ENCODE measurements at regions not wholly inside any gene's neighbourhood (a gene's known extent, or its start where the extent isn't known, plus 50 kb on each side); places are given as distances from the start of the nearest gene placed in this dataset.

- H3K36me3 ChIP-seq (ENCODE audit: insufficient read depth, low read length), result no peaks in the 10 kb centered on the region
- no peaks in the 10 kb centered on the region for H3K79me2 ChIP-seq (ENCODE audit: insufficient read depth, low read length)
- no peak for TF ChIP-seq CTCF (IDR thresholded peaks at IDR 0.05; ENCODE audit: low read length)
- TF ChIP-seq EZH2 (IDR thresholded peaks at IDR 0.05; ENCODE audit: borderline replicate concordance, low read length), result no peak
- no peak overlapping the region for H3K9ac ChIP-seq (ENCODE audit: low read length)
- no peaks in the 10 kb centered on the region for H3K9me3 ChIP-seq (ENCODE audit: low read length)
- H3K4me3 ChIP-seq (ENCODE audit: low read depth, low read length, poor library complexity, severe bottlenecking), result no peak overlapping the region
- no peaks in the 10 kb centered on the region for H4K20me1 ChIP-seq (ENCODE audit: insufficient read depth, low read length)
- H3K27ac ChIP-seq (ENCODE audit: low read depth, low read length, poor library complexity, severe bottlenecking), result no peak overlapping the region
- no peaks in the 10 kb centered on the region for H3F3A ChIP-seq (ENCODE audit: insufficient read depth, low read length)
- no peaks in the 10 kb centered on the region for H3K9me2 ChIP-seq (ENCODE audit: low read depth, low read length)
- no peaks in the 10 kb centered on the region for H3K27me3 ChIP-seq (ENCODE audit: insufficient read depth, low read length)
- no peaks in the 10 kb centered on the region for H3K4me1 ChIP-seq (ENCODE audit: insufficient read depth, low read length, severe bottlenecking)
- H2AFZ ChIP-seq (ENCODE audit: low read length), result no peak overlapping the region
- no peak overlapping the region for H3K4me2 ChIP-seq (ENCODE audit: low read length)
Observed at GRCh38 chr4:128471576-128471975, 184.0 kb upstream of the PGRMC2 start.

GRCh38 chr4:128470492-128471053 lies 183.0 kb upstream of the PGRMC2 start:
- Histone ChIP-seq H4K20me1 (ENCODE audit: insufficient read depth, low read length) (no peaks in the 10 kb centered on the region), H3K27me3 (ENCODE audit: insufficient read depth, low read length) (no peaks in the 10 kb centered on the region), H3K9ac (ENCODE audit: low read length) (no peak overlapping the region), H3K9me3 (ENCODE audit: low read length) (no peaks in the 10 kb centered on the region), H3K27ac (ENCODE audit: low read depth, low read length, poor library complexity, severe bottlenecking) (no peak overlapping the region), H2AFZ (ENCODE audit: low read length) (no peak overlapping the region), H3K4me2 (ENCODE audit: low read length) (no peak overlapping the region), H3K79me2 (ENCODE audit: insufficient read depth, low read length) (no peaks in the 10 kb centered on the region), H3K9me2 (ENCODE audit: low read depth, low read length) (no peaks in the 10 kb centered on the region), H3F3A (ENCODE audit: insufficient read depth, low read length) (no peaks in the 10 kb centered on the region), H3K36me3 (ENCODE audit: insufficient read depth, low read length) (no peaks in the 10 kb centered on the region), H3K4me1 (ENCODE audit: insufficient read depth, low read length, severe bottlenecking) (no peaks in the 10 kb centered on the region), H3K4me3 (ENCODE audit: low read depth, low read length, poor library complexity, severe bottlenecking) (no peak overlapping the region)
- TF ChIP-seq EZH2 (IDR thresholded peaks at IDR 0.05; ENCODE audit: borderline replicate concordance, low read length) (no peak), CTCF (IDR thresholded peaks at IDR 0.05; ENCODE audit: low read length) (no peak)

- Histone ChIP-seq H3K27ac (ENCODE audit: low read depth, low read length, poor library complexity, severe bottlenecking) (no peak overlapping the region), H3K36me3 (ENCODE audit: insufficient read depth, low read length) (no peaks in the 10 kb centered on the region), H3K4me2 (ENCODE audit: low read length) (no peak overlapping the region), H3K4me3 (ENCODE audit: low read depth, low read length, poor library complexity, severe bottlenecking) (no peak overlapping the region), H3K9me2 (ENCODE audit: low read depth, low read length) (no peaks in the 10 kb centered on the region), H3K27me3 (ENCODE audit: insufficient read depth, low read length) (no peaks in the 10 kb centered on the region), H3F3A (ENCODE audit: insufficient read depth, low read length) (no peaks in the 10 kb centered on the region), H2AFZ (ENCODE audit: low read length) (no peak overlapping the region), H3K4me1 (ENCODE audit: insufficient read depth, low read length, severe bottlenecking) (no peaks in the 10 kb centered on the region), H3K79me2 (ENCODE audit: insufficient read depth, low read length) (no peaks in the 10 kb centered on the region), H3K9me3 (ENCODE audit: low read length) (no peaks in the 10 kb centered on the region), H3K9ac (ENCODE audit: low read length) (no peak overlapping the region), H4K20me1 (ENCODE audit: insufficient read depth, low read length) (no peaks in the 10 kb centered on the region)
- TF ChIP-seq CTCF (IDR thresholded peaks at IDR 0.05; ENCODE audit: low read length), result no peak
- no peak for TF ChIP-seq EZH2 (IDR thresholded peaks at IDR 0.05; ENCODE audit: borderline replicate concordance, low read length)
Observed at GRCh38 chr4:128468123-128468989, 180.7 kb upstream of the PGRMC2 start.
